ENCODE measurements at regions not wholly inside any gene's neighbourhood (a gene's known extent, or its start where the extent isn't known, plus 50 kb on each side); places are given as distances from the start of the nearest gene placed in this dataset.

DNA sequence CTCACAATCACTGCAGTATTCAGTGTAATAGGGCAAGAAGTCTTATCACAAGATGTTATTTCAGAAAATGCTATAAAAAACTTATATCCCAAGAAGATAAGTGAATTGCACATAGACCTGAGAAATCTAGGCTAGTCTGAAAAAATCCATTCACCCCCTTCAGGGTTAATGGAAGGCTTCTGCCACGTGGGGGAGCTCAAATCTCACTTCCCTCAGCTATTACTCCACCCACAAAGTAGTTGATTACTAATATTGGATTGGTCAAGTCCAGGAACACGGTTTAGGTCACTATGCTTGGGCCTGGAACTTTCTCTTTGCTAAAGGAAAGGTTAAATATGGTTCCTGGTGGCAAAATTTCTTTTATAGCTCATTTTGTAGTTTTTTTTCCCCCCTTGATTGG lies 51.2 kb upstream of the ADAM23 start:
- H3K36me3 ChIP-seq (replicated peaks in 1 of 2): no peaks in the 10 kb centered on the region
- no peaks in the 10 kb centered on the region for H3K9me3 ChIP-seq (replicated peaks in 1 of 3)
- no peak for TF ChIP-seq POLR2A (IDR thresholded peaks at IDR 0.05)
- TF ChIP-seq, protein P1, sequence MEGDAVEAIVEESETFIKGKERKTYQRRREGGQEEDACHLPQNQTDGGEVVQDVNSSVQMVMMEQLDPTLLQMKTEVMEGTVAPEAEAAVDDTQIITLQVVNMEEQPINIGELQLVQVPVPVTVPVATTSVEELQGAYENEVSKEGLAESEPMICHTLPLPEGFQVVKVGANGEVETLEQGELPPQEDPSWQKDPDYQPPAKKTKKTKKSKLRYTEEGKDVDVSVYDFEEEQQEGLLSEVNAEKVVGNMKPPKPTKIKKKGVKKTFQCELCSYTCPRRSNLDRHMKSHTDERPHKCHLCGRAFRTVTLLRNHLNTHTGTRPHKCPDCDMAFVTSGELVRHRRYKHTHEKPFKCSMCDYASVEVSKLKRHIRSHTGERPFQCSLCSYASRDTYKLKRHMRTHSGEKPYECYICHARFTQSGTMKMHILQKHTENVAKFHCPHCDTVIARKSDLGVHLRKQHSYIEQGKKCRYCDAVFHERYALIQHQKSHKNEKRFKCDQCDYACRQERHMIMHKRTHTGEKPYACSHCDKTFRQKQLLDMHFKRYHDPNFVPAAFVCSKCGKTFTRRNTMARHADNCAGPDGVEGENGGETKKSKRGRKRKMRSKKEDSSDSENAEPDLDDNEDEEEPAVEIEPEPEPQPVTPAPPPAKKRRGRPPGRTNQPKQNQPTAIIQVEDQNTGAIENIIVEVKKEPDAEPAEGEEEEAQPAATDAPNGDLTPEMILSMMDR (IDR thresholded peaks at IDR 0.05): peak; percentile 28 to 66 (median 61)
- no peak overlapping the region for H3K27ac ChIP-seq
- no peaks in the 10 kb centered on the region for H3K27me3 ChIP-seq
- peak; percentile 49 to 77 (median 52) for DNase-seq
- H3K4me3 ChIP-seq: no peak overlapping the region
- intact Hi-C loops (cut with DNase I): loop anchor here in 1 of 2 donors (5.0 kb wide), 1 partner anchor 165 kb away; no protein-coding TSS in a partner anchor
- 4 to 12% (median 7%) methylated on average over 2 of the region's 2 CpGs for WGBS, 4 donors
- H3K4me1 ChIP-seq (replicated peaks in 1 of 2): no peaks in the 10 kb centered on the region

Data from adrenal gland (tissue), 9 donors.